NCI-H82 treated with DMSO at 0.1 percent for 48 hours (cell line): ENCODE measurements at regions not wholly inside any gene's neighbourhood (a gene's known extent, or its start where the extent isn't known, plus 50 kb on each side); places are given as distances from the start of the nearest gene placed in this dataset.

ENCODE experiments used
- DNase-seq: peaks from one replicate; lab custom pipeline; 2025; ENCODE audit not compliant: unreplicated experiment; lab: John Stamatoyannopoulos, UW

GRCh38 chr10:36506261-36506660, 619.1 kb upstream of the ANKRD30A start:
- no peak for DNase-seq

DNA sequence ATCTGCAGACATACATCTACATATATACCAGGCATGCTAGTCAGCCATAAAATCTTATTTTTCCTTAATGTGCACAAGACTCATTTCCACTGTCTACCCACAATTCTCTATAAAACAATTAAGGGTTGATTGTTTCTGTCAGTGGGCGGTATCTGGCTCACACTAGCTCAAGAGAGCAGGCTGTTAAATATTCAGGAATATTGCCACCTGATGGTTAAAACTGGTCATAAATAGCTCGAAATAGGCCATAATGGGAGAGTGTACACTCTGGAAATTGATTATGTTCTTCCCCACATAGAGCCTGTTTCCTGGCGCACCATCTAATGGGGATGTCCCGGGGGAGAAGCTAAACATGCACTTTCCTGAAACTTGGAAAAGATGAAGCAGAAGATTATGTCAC, 620.6 kb upstream of the ANKRD30A start:
- DNase-seq = no peak

GRCh38 chr10:36500266-36500665, 625.1 kb upstream of the ANKRD30A start:
- no peak for DNase-seq

- no peak for DNase-seq
Observed at GRCh38 chr10:36499693-36500092, 625.7 kb upstream of the ANKRD30A start.

DNA sequence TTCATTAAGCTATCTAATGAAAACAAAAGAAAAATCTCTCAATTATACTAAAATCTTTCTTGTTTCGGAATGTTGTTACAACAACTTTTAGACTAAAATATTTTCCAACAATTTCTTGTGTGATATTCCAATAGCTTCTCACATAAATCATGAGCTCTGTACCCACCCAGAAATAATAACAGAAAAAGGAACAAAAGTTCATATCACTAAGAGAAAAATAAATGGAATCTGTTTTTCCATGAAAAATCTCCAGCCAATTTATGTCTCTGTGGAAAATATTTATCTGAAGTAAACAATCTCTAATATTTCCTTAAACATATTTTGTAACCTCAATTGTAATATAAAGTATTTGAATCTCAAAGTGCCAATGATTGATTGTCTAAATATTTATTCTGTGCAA, 628.6 kb upstream of the ANKRD30A start:
- DNase-seq = no peak

DNA sequence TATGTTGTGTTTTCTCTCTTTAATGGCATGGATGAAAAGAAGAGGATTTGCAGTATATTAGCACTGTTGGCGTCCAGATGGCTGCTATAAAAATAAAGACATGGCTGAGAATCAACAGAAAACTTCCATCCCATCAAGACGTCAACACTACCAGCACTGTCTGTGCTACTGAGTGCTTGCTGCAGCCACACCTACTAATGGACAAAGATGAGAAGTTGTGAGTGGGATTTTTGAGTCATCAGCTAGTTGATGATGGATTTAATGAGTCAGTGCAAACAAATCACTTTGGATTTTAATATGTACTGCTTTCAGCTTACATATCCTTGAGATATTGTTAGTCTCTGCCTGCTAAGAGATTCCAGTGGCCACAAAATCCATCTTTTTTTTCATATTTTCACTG, 631.0 kb upstream of the ANKRD30A start:
- no peak for DNase-seq

- no peak for DNase-seq
Observed at GRCh38 chr10:36493516-36493880, 631.9 kb upstream of the ANKRD30A start.

GRCh38 chr10:36492590-36493515, 632.5 kb upstream of the ANKRD30A start:
- DNase-seq = no peak

DNA sequence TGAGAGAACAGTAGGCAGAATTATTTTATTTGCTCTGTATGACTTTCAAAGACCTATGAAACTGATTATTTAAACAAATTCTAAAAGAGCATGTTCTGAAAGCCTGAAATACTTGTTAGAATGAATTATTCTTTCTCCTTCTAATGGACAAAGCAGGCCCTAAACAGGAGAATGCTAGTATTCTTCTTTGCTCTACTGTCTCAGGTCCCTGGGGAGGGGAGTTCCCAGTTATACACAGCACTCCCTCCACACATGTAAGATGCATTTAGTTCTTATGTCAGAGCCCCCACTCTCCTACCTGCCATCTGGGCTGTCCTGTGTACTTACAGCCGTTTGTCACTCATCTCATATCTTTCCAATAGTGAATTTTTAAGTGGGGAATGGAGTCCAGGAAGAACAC, 633.5 kb upstream of the ANKRD30A start:
- no peak for DNase-seq

DNA sequence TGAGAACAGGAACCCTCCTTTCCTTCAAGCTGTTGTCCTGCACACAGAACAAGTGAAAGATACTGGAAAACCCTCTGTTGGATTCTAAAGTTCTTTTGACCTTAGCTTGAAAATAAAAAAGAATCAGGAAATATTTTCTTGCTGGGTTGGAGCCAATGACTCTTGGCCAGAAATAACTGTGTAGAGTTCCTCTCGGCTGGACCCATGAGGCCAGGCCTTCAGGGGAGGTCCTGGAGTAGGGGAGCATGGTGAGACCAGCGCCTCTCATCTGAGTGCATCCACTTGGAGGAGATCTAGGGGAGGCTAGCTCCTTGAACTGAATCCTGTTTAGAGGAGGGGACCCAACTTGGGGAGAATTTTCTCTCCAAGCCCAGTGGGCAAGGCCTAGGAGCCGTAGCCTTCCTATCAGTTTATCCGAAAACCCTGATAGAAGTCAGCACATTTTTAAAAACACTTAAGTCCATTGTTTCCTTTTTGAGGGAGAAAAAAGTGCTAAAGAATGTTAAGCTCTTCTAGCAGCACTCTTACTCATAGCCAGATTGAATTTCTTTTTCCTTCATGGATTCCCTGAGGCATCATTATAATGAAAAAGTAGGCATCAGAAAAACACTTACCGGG, 635.7 kb upstream of the ANKRD30A start:
- DNase-seq = no peak

- DNase-seq = no peak
Observed at GRCh38 chr10:36489181-36489580, 636.2 kb upstream of the ANKRD30A start.

GRCh38 chr10:36488579-36488978, 636.8 kb upstream of the ANKRD30A start:
- DNase-seq = no peak

GRCh38 chr10:36479073-36479472, 646.3 kb upstream of the ANKRD30A start:
- no peak for DNase-seq

DNA sequence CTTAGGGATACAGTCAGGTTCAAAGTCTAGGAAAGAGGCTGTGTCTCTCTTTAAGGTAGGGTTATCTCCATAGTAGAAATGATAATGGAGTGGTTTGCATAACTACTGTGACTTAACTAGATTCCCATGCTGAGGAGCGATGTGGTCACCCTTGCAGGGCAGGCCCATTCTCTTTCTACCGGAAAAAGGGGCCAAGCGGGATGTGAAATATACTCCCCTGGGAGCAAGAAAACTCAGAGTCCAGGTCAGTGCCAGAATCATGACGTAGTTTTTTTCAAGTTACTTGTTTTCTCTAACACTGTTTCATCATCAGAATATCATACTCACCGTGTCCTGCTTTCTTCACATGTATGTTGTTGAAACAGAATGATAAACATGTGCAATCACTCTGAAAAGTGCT, 649.0 kb upstream of the ANKRD30A start:
- no peak for DNase-seq

DNA sequence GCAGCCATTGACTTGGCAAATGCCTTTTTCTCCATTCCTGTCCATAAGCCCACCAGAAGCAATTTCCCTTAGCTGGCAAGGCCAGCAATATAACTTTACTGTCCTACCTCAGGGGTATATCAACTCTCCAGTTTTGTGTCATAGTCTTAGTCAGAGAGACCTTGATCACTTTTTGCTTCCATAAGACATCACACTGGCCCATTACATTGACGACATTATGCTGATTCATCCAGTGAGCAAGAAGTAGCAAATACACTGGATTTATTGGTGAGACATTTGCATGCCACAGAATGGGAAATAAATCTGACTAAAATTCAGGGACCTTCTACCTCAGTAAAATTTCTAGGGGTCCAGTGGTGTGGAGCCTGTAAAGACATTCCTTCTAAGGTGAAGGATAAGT, 649.7 kb upstream of the ANKRD30A start:
- no peak for DNase-seq

- DNase-seq = no peak
Observed at GRCh38 chr10:36474456-36474855, 650.9 kb upstream of the ANKRD30A start.

- no peak for DNase-seq
Observed at GRCh38 chr10:36473122-36473521, 652.3 kb upstream of the ANKRD30A start.

- DNase-seq = no peak
Observed at GRCh38 chr10:36469585-36469984, 655.8 kb upstream of the ANKRD30A start.

DNA sequence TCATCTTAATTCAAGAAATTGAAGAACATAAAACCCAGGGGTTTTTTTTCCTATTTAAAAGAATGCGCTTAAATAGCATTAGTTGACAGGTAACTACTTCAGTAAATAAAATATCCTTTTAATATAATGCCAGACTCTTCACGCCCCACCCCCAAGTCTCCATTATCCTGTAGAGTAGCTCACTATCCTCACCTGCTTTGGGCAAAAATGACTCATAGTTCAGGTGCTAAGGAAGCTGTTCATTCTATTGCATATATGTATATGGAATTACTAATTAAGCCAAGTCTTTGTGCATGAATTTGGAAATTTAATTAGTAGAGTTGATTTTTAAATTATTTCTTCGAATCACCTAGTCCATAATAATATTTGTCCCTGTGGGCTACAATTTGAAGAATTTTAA, 656.8 kb upstream of the ANKRD30A start:
- no peak for DNase-seq

- no peak for DNase-seq
Observed at GRCh38 chr10:36465604-36466379, 659.6 kb upstream of the ANKRD30A start.

DNA sequence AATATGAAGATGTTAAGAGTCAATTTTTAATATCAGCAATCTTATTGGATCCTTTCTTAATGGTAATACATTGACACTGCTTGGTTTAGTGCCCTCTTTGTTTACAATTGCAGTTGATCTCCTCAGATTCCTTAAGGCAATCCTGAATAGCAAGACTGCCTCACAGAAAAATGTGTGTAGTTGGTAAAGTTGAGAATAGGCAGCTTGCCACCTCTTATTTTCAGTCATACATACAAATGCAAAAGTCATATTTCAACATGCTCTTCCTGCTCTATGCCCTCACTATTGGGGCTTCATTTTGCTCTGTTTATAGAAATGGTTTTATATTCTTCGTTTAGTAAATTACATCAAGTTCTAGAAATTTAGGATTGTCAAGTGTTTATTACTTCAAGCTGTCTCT, 661.1 kb upstream of the ANKRD30A start:
- DNase-seq = no peak

DNA sequence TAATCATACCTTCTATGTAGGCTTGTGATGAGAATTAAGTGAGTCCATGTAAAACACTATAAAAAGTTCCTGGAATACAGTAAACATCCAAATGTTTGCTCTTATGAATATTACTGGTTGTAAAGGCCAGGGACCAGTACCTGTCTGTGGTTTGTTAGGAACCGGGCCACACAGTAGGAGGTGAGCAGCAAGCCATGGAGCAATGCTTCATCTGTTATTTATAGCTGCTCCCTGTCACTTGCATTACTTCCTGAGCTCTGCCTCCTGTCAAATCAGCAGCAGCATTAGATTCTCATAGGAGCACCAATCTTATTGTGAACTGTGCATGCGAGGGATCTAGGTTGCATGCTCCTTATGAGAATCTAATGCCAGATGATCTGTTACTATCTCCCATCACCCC, 662.0 kb upstream of the ANKRD30A start:
- DNase-seq = no peak
